ENCODE measurements at regions not wholly inside any gene's neighbourhood (a gene's known extent, or its start where the extent isn't known, plus 50 kb on each side); places are given as distances from the start of the nearest gene placed in this dataset.
"Not testable (repeated sequence)": the region's sequence is repeated elsewhere in the genome, so short reads cannot be mapped to it uniquely, and the experiment has no call there.

DNA sequence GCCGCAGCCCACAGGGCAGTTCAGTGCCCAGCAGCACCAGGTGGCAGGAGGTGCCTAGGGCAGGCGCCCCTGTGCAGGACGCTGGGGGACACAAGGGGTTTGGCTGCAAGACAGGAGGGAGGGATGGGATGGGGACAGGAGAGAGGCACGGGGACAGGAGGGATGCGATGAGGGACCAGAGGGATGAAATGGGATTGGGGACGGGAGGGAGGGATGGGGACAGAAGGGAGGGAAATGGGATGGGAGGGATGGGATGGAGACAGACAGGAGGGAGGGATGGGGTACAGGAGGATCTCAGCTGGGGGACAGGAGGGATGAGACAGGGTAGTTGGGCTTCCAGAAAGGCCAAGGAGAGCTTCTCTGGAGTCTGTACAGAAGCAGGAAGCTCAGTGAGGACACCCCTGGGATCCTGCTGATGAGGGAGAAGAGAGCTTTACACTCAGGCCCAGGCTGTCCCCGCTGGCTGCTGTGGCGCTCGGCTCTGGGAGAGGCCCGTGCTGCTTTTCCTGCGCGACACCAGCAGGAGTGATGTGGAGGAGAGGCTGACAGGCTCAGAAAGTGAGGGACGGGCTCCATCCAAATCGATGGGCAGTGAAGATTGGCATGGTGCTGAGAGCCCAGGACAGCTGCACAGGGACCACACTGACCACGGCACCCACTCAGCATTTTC lies 400.8 kb downstream of the SMOC2 start:
- no peak for DNase-seq

DNA sequence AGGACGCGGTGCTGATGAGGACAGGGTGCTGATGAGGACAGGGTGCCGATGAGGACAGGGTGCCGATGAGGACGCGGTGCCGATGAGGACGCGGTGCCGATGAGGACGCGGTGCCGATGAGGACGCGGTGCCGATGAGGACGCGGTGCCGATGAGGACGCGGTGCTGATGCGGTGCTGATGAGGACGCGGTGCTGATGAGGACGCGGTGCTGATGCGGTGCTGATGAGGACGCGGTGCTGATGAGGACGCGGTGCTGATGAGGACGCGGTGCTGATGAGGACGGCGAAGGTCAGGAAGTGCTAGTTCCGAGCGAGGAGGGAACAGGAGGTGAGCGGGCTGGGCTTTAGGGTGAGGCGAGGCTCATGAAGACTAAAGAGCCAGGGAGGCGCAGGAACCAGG lies 399.9 kb downstream of the SMOC2 start:
- DNase-seq, result not testable (repeated sequence)

DNA sequence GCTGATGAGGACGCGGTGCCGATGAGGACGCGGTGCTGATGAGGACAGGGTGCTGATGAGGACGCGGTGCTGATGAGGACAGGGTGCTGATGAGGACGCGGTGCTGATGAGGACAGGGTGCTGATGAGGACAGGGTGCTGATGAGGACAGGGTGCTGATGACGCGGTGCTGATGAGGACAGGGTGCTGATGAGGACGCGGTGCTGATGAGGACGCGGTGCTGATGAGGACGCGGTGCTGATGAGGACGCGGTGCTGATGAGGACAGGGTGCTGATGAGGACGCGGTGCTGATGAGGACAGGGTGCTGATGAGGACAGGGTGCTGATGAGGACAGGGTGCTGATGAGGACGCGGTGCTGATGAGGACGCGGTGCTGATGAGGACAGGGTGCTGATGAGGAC lies 399.3 kb downstream of the SMOC2 start:
- not testable (repeated sequence) for DNase-seq

DNA sequence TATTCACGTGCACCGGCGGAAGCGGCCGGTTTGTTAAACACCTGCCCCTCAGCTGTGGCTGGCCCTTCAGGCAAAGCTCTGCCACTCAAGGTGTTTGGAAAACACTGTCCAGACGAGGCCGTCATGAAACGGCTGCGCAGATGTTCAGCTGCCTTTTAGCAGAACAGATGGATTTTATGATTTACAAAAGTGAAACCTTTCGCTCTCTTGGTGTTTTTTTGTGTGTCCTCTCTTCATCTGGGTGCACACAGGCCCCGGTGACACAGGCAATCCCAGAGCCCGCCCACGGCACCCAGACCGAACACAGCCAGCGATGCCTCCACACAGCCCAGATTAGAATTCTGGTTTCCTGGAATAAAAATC lies 397.0 kb downstream of the SMOC2 start:
- DNase-seq, result no peak

DNA sequence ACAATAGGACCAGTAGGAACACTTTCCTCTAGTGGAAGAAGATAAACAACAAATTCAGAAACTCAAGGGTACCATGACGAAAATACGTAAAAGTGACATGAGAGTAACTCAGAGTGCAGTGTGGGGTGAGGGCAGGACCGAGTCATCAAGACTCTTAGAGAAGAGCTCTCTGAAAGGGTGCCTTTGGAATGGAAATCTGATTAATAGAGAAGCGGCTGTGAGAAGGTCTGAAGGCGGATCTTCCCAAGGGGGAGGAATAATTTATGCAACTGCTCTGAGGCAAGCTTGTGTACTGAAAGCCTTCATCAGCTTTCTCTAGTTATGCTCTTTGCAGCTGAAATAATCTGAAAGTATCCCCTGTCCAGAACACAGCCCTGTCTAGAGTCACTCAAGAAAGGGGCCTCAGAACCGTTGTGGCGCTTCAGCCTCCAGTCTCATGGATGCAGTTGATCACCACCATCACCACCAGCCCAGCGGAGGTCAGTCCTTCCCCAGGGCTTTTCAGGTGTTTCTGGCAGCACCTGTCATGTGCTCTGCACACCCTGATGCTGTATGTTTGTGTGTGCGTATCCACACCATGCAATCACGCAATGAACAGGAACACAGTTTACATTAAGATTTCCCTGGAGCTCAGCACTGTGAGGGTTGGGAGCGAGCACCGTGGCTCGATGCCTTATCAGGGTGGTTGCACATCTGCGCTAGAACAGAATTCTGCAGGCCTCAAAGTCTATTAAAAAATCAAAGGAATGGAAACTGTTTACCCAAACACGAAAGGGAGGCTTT lies 396.5 kb downstream of the SMOC2 start:
- no peak for DNase-seq

DNA sequence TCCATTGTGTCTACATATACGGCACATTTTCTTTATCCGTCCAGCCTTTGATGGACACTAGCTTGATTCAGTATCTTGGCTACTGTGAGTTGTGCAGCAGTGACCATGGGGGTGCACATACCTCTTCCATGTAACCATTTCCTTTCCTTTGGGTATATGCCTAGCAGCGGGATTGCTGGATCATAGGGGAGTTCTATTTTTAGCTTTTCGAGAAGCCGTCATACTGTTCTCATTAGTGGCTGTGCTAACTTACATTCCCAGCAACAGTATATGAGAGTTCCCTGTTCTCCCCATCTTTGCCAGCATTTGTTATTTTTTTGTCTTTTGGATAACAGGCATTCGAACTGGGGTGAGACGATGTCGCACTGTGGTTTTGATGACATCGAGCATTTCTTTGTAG lies 395.0 kb downstream of the SMOC2 start:
- DNase-seq, result no peak

DNA sequence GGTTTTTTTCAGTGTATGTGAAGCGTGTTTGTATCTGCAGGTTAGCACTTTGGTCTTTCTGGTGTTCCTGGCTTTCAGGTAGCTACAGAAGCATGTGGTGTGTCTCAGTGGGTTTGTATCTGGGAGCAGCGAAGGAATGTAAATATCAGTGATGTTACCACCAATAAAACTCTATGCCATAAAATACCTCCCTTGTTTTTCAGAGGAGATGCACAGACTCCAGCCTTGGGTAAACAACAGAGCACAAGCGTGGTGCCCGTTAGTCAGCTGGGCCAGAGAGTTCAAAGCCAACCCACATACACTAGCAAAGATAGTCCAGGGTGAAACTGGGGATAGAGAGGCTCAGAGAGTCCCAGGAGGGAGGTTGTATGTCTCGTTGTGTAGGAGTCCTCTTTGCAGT lies 393.8 kb downstream of the SMOC2 start:
- no peak for DNase-seq

DNA sequence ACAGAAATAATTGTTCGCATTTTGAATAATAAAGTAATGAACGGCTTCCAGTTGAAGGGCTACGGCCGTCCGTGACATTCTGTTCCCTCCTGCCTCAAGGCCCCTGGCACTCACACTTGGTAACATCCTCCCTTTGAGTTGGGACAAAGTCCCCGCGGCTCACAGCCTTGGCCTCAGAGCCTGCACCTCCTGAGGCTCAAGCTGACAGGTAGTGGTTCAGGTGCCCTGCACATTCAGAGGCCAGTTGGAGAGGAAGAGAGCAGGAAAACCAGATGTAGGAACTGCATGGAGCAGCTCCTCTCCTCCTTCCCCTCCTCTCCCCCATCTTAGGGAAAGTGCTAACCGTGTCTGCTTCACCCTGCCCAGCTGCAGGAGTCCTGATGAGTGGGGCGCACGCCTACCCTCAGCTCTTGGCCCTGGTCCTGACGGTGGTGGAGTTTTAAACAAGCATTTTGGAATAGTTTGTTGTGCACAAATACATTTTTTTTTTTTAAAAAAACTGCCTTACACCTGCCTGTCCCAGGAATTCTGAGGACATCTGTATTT lies 393.1 kb downstream of the SMOC2 start:
- no peak for DNase-seq

DNA sequence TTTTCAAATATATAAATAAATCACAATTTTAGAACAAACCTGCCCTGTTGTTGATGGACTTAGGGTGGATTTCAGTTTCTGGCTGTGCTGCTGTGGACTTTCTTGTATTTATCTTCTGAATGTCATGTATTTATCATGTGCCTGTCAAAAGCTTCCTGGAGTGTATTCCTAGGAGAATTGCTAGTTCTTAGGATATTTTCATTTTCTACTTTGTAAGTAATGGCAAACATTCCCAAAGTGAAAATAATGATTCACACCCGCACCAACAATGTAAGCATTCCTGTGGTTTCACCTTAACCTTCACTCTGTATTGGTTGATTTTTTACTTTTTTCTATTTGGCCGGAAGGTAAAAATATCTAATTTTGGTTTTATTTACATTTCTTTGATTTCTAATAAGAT lies 387.8 kb downstream of the SMOC2 start:
- DNase-seq, result no peak

DNA sequence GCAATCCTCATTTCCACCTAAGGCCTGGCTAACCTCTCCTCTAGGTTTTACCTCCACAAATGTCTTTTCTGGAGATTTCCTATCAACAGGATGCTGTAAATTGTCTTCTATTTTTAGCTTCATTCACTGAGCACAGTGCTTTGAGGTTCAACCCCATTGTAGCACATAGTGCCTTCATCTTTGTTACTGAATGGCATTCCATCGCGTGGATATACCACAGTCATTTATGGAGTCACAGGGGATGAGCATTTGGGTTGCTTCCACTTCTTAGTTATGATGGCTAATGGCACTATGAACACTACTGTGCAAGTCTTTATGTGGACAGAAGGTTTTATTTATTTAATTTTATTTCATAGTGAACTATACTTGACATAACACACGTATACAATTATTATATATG lies 387.1 kb downstream of the SMOC2 start:
- DNase-seq, result no peak

DNA sequence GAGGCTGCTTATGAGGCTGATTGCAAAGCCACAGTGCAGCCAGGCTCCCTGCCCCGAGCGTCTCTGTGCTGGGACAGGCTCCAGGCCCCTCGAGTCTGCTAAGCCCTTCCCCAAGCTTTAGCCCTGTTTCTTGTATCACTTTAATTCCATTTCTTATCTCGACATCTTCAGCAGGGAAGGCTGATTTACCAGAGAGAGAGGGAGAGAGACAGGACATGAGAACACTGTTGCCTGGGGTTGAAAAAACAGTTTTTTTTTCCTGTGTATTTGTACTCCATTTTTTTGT lies 386.5 kb downstream of the SMOC2 start:
- no peak for DNase-seq

DNA sequence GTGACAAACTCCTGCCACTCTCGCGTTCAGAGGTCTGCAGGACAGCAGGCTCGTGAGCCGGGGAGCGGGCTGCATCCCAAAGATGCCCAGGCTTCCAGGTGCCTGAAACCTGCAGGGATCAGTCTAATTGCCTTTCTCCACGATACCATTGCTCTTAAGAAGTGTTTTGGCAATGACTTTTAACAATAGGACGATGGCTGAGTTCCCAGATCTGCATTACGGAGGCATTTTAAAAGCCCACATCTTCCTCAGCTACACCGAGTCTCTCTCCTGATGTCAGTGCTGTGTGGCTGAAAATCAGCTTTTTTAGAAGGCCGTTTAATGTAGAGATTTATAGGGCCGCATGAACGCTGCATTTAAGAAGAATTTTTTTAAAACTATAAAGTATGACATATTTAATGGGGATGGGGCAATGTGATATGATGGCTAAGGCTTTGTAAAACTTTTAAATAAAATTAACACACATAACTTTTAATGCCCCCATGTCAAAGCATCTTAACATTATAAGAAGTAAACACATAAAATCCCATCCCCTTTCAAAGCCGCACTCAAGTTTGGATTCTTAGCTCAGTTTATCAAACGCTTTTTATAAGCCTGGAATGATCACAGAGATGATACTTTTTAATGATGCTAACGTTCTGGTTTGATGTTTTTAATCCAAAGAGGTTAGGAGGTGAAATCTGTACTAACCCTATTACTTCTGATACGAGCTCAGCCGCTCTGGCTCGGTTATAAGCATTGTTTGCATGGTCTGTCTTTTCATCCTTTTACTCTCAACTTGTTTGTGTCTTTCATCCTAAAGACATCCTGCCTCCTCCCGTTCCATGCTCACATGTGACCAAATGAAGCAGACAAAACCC lies 386.0 kb downstream of the SMOC2 start:
- no peak for DNase-seq

DNA sequence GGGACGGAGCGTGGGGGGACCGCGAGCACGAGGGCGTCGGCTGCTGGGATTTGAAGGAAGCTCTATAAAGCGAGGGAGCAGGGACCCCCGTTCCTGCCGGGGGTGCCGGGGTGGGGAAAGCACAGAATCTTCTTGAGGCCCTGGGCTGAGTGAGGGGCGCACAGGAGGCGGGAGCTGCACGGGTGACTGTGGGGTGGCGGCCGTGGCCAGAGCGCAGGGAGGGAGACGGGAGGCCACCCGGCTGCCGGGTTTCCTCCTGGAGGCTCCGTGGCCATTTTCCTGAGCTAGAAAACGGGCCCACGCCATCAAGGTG lies 385.1 kb downstream of the SMOC2 start:
- DNase-seq, result no peak

DNA sequence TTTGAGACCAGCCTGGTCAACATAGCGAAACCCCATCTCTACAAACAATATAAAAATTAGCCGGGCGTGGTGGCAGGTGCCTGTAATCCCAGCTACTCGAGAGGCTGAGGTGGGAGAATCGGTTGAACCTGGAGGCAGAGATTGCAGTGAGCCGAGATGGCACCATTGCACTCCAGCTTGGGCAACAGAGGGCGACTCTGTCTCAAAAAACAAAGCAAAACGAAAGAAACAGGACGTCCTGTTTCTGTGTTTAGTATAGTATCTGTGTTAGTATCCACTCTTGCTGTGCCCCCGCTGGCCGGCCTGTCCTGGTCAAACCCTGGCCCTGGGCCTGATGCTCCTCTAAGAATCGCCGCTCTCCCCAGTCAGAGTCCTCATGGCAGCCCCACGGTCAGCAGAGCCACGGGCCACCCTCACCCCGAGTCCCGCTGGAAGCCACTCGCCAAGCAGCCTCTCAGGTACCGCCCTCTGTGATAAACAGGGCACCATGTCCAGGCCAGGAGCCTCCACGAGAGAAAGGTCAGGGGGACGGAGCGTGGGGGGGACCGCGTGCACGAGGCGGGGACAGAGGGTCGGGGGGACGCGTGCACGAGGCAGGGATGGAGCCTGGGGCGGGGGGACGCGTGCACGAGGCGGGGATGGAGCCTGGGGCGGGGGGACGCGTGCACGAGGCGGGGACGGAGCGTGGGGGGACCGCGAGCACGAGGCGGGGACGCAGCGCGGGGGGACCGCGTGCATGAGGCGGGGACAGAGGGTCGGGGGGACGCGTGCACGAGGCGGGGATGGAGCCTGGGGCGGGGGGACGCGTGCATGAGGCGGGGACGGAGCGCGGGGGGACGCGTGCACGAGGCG lies 384.5 kb downstream of the SMOC2 start:
- DNase-seq, result no peak

DNA sequence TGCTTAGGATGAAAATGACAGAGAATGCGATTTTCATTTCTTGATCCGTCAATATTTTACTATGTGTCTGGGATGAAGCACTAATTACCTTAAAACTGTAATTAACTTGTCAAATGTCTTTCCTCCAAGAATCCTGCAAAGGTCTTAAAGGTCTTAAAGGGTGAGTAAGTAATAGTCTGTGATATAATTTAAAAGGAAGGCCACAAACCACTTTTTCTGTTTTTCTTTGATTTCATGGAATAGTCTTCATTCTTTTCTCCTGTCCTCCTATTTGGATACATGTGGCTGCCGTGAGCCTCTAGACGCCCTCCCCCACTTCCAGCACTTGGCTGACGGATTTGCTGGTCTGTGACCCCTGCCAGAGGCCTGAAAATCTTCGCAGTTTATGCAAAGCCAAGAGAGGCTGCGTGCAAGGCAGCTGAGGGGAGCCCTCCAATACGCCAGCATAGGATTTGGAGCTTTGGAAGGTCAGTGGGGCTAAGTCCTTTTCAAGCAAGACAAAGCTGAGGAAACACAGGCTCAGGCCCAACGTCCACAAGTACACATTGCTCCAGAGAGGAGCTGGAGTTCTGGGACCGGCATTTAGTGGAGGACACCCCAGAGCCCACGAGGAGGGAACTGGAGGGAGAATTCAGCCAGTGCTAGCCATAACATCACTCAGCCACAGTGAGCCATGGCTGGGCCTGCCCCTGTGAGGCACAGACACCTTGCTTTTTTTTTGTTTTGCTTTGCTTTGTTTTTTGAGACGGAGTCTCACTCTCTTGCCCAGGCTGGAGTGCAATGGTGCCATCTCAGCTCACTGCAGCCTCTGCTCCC lies 382.6 kb downstream of the SMOC2 start:
- no peak for DNase-seq

DNA sequence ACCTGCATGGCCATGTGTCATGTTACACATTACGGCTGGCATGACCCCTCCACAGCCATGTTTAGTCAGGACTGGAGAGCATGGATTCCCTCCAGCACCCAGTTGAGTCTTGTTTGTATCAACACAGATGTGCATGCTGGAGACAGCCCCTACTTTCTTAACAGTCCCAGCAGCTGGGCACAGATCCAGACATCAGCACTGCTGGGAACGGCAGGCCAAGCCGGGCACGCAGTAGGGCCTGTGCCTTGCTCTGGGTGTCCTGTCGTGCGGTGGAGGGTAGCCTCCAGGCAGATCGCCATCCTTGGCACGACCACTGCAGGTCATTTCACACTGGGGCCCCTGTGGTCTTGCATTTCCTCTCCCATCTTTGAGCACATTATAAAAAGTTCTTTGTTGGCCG lies 381.4 kb downstream of the SMOC2 start:
- DNase-seq, result no peak

DNA sequence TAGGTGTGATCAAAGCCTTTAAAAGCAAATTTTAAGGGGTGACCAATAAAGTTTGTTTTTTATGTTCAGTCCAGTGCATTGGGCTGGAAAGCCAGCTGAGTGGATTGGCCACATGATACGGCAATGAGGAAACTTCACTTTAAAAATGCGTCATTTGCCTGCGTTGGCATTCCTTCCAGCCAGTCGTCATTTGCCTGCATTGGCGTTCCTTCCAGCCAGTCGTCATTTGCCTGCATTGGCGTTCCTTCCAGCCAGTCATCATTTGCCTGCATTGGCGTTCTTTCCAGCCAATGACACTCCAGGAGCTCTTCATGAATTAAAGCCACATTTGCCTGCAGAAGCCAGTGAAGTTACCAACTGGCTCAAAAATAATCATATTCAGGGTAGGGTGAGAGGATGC lies 378.6 kb downstream of the SMOC2 start:
- DNase-seq, result no peak

DNA sequence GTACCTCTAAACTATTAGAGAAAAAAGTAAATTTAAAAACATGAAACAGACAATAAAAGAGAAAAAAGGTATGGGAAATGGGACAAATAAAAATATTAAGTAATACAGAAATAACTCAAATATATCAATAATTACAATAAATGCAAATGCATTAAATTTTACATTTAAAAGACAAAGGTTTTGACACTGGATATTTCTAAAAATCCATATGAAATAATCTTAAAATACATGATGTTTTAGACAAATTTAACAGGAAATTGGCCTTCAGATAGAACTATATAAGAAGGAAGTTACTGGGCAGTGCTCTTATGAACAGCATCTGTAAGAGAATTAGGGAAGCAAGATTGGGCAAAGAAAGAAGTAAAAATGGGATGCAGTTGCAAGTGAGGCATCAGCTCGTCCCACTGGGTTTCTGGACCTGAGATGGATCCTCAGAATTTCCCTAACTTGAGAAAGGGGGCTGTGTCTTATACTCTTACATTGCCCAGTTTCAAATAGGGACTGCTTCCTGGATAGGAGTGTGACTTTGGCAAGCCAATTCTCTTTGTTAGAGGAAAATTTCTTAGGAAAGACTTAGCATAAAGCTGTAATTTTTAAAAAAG lies 376.7 kb downstream of the SMOC2 start:
- no peak for DNase-seq

DNA sequence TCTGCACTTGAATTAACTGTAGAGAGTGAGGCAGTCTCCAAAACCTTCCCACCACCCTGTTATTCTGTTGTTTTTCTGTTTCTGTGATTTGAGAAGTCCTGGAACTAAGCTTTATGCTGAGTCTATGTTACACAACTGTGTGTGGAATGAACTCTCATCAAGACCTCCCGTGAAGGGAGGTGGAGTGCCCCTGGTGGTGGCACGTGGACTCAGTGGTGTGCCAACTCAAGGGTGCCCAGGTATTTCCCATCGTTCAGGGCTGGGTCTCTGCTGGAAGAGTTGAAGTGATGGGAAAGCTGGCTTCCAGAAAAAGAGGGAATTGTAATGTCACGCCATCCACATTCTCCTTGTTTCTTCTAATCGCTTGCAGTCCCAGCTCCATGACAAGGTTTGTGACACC lies 374.2 kb downstream of the SMOC2 start:
- no peak for DNase-seq

DNA sequence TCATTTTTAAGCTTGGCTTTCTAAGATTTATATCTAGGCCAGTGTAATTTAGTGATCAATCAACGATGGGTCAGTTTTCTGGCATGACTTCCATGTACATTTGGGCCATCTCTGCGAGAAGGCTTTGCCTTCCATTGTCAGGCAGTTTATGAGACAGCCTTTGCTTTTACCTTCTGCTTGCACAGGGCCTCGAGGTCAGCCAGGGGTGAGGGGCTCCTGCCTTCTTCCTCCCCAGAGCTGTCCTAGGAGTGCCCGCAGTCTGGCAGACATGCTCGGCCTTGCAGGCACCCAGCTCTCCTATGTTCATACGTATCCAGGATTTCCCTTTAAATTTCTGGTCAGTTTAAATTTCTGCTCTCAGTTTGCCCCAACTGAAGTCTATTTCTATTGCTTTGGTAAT lies 367.2 kb downstream of the SMOC2 start:
- no peak for DNase-seq

DNA sequence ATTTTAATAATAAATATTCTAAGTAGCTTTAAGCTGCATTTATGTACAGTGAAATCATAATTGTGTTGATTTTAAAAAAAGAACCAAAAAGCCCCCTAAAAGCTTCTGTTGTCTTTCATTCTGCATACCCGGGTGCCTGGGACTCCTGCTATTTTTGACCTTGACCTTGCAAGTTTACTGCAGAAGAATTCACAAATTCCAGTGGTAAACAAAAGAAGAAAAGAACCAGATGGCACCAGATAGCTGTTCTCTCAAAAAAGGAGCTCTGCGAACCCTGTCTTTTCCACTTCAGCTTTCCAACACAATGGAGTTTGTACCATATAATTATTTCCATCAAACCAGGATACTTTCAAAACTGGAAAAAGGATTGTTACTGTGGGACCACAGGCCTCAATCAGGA lies 363.3 kb downstream of the SMOC2 start:
- DNase-seq, result no peak

DNA sequence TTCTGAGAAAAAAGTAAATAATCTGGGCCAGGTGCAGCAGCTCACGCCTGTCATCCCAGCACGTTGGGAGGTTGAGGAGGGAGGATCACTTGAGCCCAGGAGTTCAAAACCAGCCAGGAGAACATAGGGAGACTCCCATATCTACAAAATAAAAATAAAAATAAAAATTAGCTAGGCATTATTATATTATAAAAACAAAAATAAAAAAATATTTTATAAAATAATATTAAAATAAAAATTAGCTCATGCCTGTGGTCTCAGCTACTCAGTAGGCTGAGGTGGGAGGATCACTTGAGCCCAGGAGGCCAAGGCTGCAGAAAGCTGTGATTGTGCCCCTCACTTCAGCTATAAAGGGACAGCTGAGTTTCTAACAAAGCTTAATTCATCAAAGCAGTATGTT lies 362.9 kb downstream of the SMOC2 start:
- no peak for DNase-seq
